ENCODE measurements at regions not wholly inside any gene's neighbourhood (a gene's known extent, or its start where the extent isn't known, plus 50 kb on each side); places are given as distances from the start of the nearest gene placed in this dataset.

DNA sequence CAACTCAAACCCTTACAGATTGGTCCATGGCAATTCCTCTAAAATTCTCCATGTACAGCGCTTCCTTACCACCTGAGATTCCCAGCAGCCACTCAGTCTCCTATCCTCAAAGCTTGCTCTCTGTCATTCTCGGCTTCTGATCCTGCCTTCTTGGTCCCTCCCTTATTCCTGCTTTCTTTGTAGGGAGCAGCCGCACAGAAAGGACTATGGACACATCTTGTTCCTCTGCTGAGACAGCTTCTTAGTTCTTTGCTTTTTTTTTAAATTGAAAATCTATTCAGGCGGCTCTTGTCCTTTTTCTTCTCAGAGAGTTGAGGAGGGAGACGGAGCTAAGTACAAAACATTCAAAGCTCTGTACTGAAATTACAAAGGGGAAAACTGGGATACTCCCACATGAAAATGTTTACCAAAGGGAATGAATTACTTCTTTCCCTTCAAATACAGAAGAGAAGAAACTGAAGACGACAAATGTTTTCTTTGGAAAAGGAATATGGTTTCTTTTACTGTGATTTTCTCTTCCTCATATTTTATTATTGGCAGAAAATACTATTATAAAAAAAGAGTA, 285.1 kb downstream of the IL20RB start:
- in situ Hi-C loops (cut with HindIII; ENCODE audit: low pct_unique_long_range_greater_than_20kb, low sequenced_read_pairs): no loop called here
- DNase-seq (ENCODE audit: low read depth in 1 of 2, low spot score in 1 of 2): no peak
- no peak for TF ChIP-seq JUND (IDR thresholded peaks at IDR 0.05; ENCODE audit: low read depth)

DNA sequence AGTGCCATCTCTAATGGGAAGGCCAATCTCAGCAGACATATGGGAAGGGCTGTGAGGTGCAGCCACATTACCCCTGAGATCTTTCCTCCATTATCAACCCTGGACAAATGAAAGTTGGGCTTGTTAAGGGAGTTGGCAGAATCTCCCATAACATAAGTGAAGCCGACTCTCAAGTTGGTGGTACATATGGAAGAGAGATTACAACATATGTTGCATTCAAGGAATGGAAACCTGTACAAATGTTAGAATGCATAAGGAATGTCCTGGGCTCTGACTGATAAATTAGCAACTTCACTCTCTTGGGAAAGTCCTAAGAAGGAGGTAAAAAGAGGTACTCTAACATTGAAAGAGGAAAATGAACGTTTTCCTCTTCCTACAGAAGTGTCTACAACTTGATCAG, 288.7 kb downstream of the IL20RB start:
- no peak for TF ChIP-seq JUND (IDR thresholded peaks at IDR 0.05; ENCODE audit: low read depth)
- in situ Hi-C loops (cut with HindIII; ENCODE audit: low pct_unique_long_range_greater_than_20kb, low sequenced_read_pairs): no loop called here
- DNase-seq (ENCODE audit: low read depth in 1 of 2, low spot score in 1 of 2): no peak

GRCh38 chr3:137249311-137249940, 291.6 kb downstream of the IL20RB start:
- in situ Hi-C loops (cut with HindIII; ENCODE audit: low pct_unique_long_range_greater_than_20kb, low sequenced_read_pairs): no loop called here
- no peak for DNase-seq (ENCODE audit: low read depth in 1 of 2, low spot score in 1 of 2)
- TF ChIP-seq JUND (IDR thresholded peaks at IDR 0.05; ENCODE audit: low read depth): no peak

- in situ Hi-C loops (cut with HindIII; ENCODE audit: low pct_unique_long_range_greater_than_20kb, low sequenced_read_pairs): no loop called here
- no peak for TF ChIP-seq JUND (IDR thresholded peaks at IDR 0.05; ENCODE audit: low read depth)
- DNase-seq (ENCODE audit: low read depth in 1 of 2, low spot score in 1 of 2): no peak
These were observed 301.3 kb downstream of the IL20RB start for GRCh38 chr3:137259089-137259488.

DNA sequence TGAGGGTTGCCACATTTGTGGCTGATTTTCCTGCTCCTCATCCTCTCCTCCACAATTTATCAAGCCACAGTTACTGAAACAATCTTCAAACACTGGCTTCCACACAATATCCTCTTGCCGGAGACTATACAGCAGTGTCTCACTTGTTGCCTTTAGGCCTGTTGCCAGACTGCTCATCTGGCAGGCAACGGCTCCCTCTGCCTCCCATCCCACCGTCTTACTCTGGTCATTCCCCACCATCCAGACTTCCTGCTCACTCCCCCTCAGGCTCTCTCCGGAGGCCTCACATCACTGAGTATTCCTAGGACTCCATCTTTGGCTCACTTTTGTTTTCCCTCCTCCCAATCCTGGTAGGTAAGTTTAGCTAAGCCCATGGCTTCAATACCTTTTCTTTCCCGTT, 301.9 kb downstream of the IL20RB start:
- no peak for DNase-seq (ENCODE audit: low read depth in 1 of 2, low spot score in 1 of 2)
- in situ Hi-C loops (cut with HindIII; ENCODE audit: low pct_unique_long_range_greater_than_20kb, low sequenced_read_pairs): no loop called here
- TF ChIP-seq JUND (IDR thresholded peaks at IDR 0.05; ENCODE audit: low read depth): no peak

GRCh38 chr3:137264071-137264820, 306.5 kb downstream of the IL20RB start:
- TF ChIP-seq JUND (IDR thresholded peaks at IDR 0.05; ENCODE audit: low read depth): no peak
- in situ Hi-C loops (cut with HindIII; ENCODE audit: low pct_unique_long_range_greater_than_20kb, low sequenced_read_pairs): no loop called here
- no peak for DNase-seq (ENCODE audit: low read depth in 1 of 2, low spot score in 1 of 2)

DNA sequence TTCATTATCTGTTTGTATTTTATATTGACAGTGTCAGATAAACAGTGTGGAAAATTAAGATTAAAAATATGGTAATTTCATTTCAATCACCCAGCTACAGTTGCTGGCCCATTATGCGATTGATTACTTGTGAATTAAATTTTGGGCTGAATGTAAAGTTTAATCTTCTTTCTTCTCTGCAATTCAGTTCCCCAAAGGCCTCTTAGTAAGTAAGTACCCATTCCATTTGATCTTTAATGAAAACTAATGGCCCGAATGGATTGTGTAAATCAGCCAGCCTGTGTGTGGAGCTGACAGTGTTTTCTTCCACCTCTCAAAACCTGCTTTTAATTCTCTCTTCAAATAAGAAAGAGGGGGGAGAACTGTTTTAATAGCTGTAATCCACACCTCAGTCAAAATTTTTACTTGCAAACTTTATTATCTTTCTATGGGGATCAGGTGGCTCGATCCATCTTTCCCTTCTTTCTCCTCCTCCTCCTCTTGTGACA, 307.1 kb downstream of the IL20RB start:
- no peak for TF ChIP-seq JUND (IDR thresholded peaks at IDR 0.05; ENCODE audit: low read depth)
- in situ Hi-C loops (cut with HindIII; ENCODE audit: low pct_unique_long_range_greater_than_20kb, low sequenced_read_pairs): no loop called here
- DNase-seq (ENCODE audit: low read depth in 1 of 2, low spot score in 1 of 2): no peak

- in situ Hi-C loops (cut with HindIII; ENCODE audit: low pct_unique_long_range_greater_than_20kb, low sequenced_read_pairs): no loop called here
- no peak for DNase-seq (ENCODE audit: low read depth in 1 of 2, low spot score in 1 of 2)
- no peak for TF ChIP-seq JUND (IDR thresholded peaks at IDR 0.05; ENCODE audit: low read depth)
These were observed 325.1 kb downstream of the IL20RB start for GRCh38 chr3:137282871-137283270.

- in situ Hi-C loops (cut with HindIII; ENCODE audit: low pct_unique_long_range_greater_than_20kb, low sequenced_read_pairs): no loop called here
- no peak for DNase-seq (ENCODE audit: low read depth in 1 of 2, low spot score in 1 of 2)
- TF ChIP-seq JUND (IDR thresholded peaks at IDR 0.05; ENCODE audit: low read depth): no peak
These were observed 328.1 kb downstream of the IL20RB start for GRCh38 chr3:137285924-137286323.

GRCh38 chr3:137293086-137293485, 335.3 kb downstream of the IL20RB start:
- in situ Hi-C loops (cut with HindIII; ENCODE audit: low pct_unique_long_range_greater_than_20kb, low sequenced_read_pairs): no loop called here
- no peak for TF ChIP-seq JUND (IDR thresholded peaks at IDR 0.05; ENCODE audit: low read depth)
- no peak for DNase-seq (ENCODE audit: low read depth in 1 of 2, low spot score in 1 of 2)

DNA sequence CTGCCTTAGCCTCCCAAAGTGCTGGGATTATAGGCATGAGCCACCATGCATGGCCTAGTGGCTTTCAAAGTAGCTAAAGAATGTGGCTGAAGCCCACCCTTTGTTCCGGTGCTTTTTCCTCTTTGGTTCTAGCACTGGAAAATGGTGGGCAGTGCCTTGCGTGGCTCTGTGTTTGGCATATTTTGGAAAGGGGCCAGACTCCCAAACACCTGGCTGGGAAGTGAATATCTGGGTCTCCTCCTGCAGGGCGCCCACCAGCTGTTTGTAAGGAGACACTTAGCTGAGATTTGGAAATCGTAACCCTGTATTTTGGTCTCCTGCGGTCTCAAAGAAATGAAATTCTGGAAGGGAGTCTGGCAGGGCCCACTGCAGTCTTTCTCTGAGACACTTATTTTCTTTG, 336.4 kb downstream of the IL20RB start:
- TF ChIP-seq JUND (IDR thresholded peaks at IDR 0.05; ENCODE audit: low read depth): no peak
- in situ Hi-C loops (cut with HindIII; ENCODE audit: low pct_unique_long_range_greater_than_20kb, low sequenced_read_pairs): no loop called here
- DNase-seq (ENCODE audit: low read depth in 1 of 2, low spot score in 1 of 2): no peak

GRCh38 chr3:137294839-137295238, 337.1 kb downstream of the IL20RB start:
- no peak for DNase-seq (ENCODE audit: low read depth in 1 of 2, low spot score in 1 of 2)
- TF ChIP-seq JUND (IDR thresholded peaks at IDR 0.05; ENCODE audit: low read depth): no peak
- in situ Hi-C loops (cut with HindIII; ENCODE audit: low pct_unique_long_range_greater_than_20kb, low sequenced_read_pairs): no loop called here

DNA sequence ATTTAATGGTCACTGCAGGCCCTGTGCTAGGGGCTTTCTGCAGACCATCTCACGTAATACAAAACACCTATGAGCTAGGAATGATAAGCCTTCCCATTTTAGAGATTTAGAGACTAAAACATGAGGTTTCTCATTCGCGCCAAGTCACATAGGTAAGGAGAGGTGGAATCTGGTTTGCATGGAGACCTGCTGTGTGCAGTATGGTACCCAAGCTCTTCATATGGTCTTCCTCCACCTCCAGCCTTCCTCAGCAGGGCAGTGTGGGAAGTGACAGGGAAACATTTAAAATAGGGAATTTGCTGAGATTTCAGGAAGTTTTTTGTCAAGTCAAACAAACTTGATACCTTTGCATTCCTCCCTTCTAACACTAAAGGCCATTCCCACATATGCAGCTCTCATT, 337.6 kb downstream of the IL20RB start:
- in situ Hi-C loops (cut with HindIII; ENCODE audit: low pct_unique_long_range_greater_than_20kb, low sequenced_read_pairs): no loop called here
- DNase-seq (ENCODE audit: low read depth in 1 of 2, low spot score in 1 of 2): no peak

More for the DNA sequence above, 337.6 kb downstream of the IL20RB start:
- no peak for TF ChIP-seq JUND (IDR thresholded peaks at IDR 0.05; ENCODE audit: low read depth)

Data from T47D (cell line).